Left lung (tissue), 4 donors: ENCODE measurements at regions not wholly inside any gene's neighbourhood (a gene's known extent, or its start where the extent isn't known, plus 50 kb on each side); places are given as distances from the start of the nearest gene placed in this dataset.

ENCODE experiments used
- ATAC-seq: fragments of 200-7000 bp; cut with Tn5 transposase; one replicate; pipeline ENCODE4 v1.9.1; 2020; ENCODE audit warnings: moderate library complexity
- DNase-seq, 4 donors: peaks; one replicate each; pipeline ENCODE4 v3.0.0-alpha.2; 2013 to 2020
- H3K27ac ChIP-seq, 2 donors: fragments of 200-600 bp; sonication (generic) in 1 of 2; one replicate each; pipeline versions ENCODE4 v1.5.0 to v1.8.0; 2020 to 2021
- H3K27me3 ChIP-seq, 2 donors: fragments of 200-600 bp; sonication (generic) in 1 of 2; one replicate each; pipeline versions ENCODE4 v1.5.0 to v1.8.0; 2020 to 2021
- H3K36me3 ChIP-seq, 2 donors: fragments of 200-600 bp; sonication (generic) in 1 of 2; one replicate each; pipeline versions ENCODE4 v1.5.0 to v1.8.0; 2020 to 2021
- H3K4me1 ChIP-seq, 2 donors: fragments of 200-600 bp; one replicate each; pipeline ENCODE4 v1.8.0; 2021
- H3K4me3 ChIP-seq, 2 donors: fragments of 200-600 bp; sonication (generic) in 1 of 2; one replicate each; pipeline versions ENCODE4 v1.5.0 to v1.8.0; 2020 to 2021; ENCODE audit warnings: mild to moderate bottlenecking in 1 of 2
- H3K9me3 ChIP-seq, 2 donors: fragments of 200-600 bp; sonication (generic) in 1 of 2; one replicate each; pipeline versions ENCODE4 v1.5.0 to v1.8.0; 2020 to 2021
- CTCF ChIP-seq, 2 donors: fragments of 200-600 bp; sonication (generic) in 1 of 2; IDR thresholded peaks; one replicate each; pipeline versions ENCODE4 v1.5.0 to v1.8.0; 2021; ENCODE audit warnings: antibody characterized with exemption in 2 of 2
- intact Hi-C, 2 donors: fragments of 100-400 bp; cut with DNase I; formaldehyde crosslinking; loops; one replicate each; pipeline versions ENCODE4 v1.11.2 to v1.14.2; 2022
- donor health status: DM: no; HTN: yes; CAD: no.
- donor health status: DM: no; HTN: no; CAD: no.

- Histone ChIP-seq H3K9me3 (no peaks in the 10 kb centered on the region), H3K36me3 (no peaks in the 10 kb centered on the region), H3K4me3 (no peak overlapping the region), H3K27me3 (no peaks in the 10 kb centered on the region), H3K4me1 (no peaks in the 10 kb centered on the region), H3K27ac (no peak overlapping the region)
- no peak for TF ChIP-seq CTCF (IDR thresholded peaks at IDR 0.05)
- ATAC-seq: no peak
- intact Hi-C loops: no loop called here
- no peak for DNase-seq
Measured at GRCh38 chr5:114311281-114311680, 50.6 kb upstream of the KCNN2 start.

DNA sequence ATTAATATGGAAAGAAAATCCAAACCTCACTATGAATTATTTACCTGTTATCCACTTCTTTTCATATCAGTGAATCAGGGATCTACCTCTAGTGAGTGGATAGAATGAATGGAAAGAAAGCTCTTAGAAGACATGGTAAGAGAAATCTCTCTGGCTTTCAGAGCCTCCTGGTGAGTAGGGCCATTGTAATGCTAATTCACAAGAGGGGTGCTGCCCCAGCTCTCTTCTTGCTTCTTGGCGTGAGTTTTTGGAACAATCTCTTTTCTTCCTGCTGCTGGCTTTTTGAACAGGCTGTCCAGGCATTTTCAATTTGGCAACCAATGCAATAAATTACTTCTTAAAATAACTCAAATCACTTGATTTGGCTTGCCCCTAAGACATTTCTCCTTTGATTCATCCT, 49.9 kb upstream of the KCNN2 start:
- no peaks in the 10 kb centered on the region for H3K4me1 ChIP-seq
- no peak for TF ChIP-seq CTCF (IDR thresholded peaks at IDR 0.05)
- H3K9me3 ChIP-seq: no peaks in the 10 kb centered on the region
- no peaks in the 10 kb centered on the region for H3K36me3 ChIP-seq
- no peak overlapping the region for H3K27ac ChIP-seq
- H3K27me3 ChIP-seq: no peaks in the 10 kb centered on the region
- intact Hi-C loops: no loop called here
- ATAC-seq (no peak), DNase-seq (no peak)
- no peak overlapping the region for H3K4me3 ChIP-seq
